ENCODE measurements at regions not wholly inside any gene's neighbourhood (a gene's known extent, or its start where the extent isn't known, plus 50 kb on each side); places are given as distances from the start of the nearest gene placed in this dataset.

- TF ChIP-seq CTCF (IDR thresholded peaks at IDR 0.05) (no peak), POLR2A (IDR thresholded peaks at IDR 0.05) (no peak)
Observed at GRCh38 chr6:151682251-151682650, 125.2 kb upstream of the ESR1 start.

All from thyroid gland (tissue), 4 donors.